ENCODE measurements at regions not wholly inside any gene's neighbourhood (a gene's known extent, or its start where the extent isn't known, plus 50 kb on each side); places are given as distances from the start of the nearest gene placed in this dataset.

GRCh38 chr2:46839045-46839444 is 76.6 kb downstream of the MCFD2 start:
- peaks cover 3% of the 10 kb centered on the region for H3K27me3 ChIP-seq (ENCODE audit: insufficient read depth, low read length, poor library complexity)
- no peak overlapping the region for H3K9ac ChIP-seq (ENCODE audit: low read depth, low read length)
- no peaks in the 10 kb centered on the region for H4K20me1 ChIP-seq (ENCODE audit: insufficient read depth, low read length)
- no peak overlapping the region for H3K4me3 ChIP-seq (ENCODE audit: low read depth in 1 of 2, low read length in 2 of 2)
- H3K9me3 ChIP-seq (ENCODE audit: insufficient read depth, low read length, severe bottlenecking): no peaks in the 10 kb centered on the region
- TF ChIP-seq CTCF (IDR thresholded peaks at IDR 0.05; ENCODE audit: borderline replicate concordance, extremely low read depth, low read length, poor library complexity, severe bottlenecking) (no peak), EZH2 (IDR thresholded peaks at IDR 0.05; ENCODE audit: borderline replicate concordance, low read depth, low read length, severe bottlenecking) (no peak)
- H2AFZ ChIP-seq (ENCODE audit: low read depth, low read length): no peak overlapping the region
- H3K79me2 ChIP-seq (ENCODE audit: insufficient read depth, low read length): no peaks in the 10 kb centered on the region
- ATAC-seq (ENCODE audit: insufficient read depth, low read depth) (no peak), DNase-seq (no peak)
- no peaks in the 10 kb centered on the region for H3K4me1 ChIP-seq (ENCODE audit: insufficient read depth, low read length)
- H3K27ac ChIP-seq (ENCODE audit: low read length): no peak overlapping the region
- no peak overlapping the region for H3K4me2 ChIP-seq (ENCODE audit: insufficient read depth, low read length)
- H3K36me3 ChIP-seq (ENCODE audit: insufficient read depth, low read length): no peaks in the 10 kb centered on the region

DNA sequence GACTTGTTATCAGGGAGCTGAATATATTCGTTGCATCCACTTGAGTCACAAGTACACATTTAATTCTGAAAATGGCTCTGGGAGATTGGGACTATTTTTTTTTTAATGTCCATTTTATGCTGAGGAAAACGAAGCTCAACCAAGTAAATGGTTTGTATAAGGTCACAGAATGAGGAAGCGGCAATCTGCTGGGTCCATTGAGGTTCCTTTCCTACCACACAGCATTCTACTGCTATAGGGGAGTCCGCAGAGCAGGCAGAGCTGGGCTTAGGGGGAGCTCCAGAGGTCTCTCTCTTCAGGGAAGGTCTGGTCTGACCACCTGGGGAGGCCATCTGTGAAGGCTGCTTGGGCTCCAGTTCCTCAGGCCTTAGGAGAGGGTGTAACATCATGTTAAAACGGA is 77.9 kb downstream of the MCFD2 start:
- H3K79me2 ChIP-seq (ENCODE audit: insufficient read depth, low read length): no peaks in the 10 kb centered on the region
- H3K4me2 ChIP-seq (ENCODE audit: insufficient read depth, low read length): no peak overlapping the region
- H2AFZ ChIP-seq (ENCODE audit: low read depth, low read length): no peak overlapping the region
- H3K4me1 ChIP-seq (ENCODE audit: insufficient read depth, low read length): no peaks in the 10 kb centered on the region
- H4K20me1 ChIP-seq (ENCODE audit: insufficient read depth, low read length): no peaks in the 10 kb centered on the region
- H3K27me3 ChIP-seq (ENCODE audit: insufficient read depth, low read length, poor library complexity): peaks cover 3% of the 10 kb centered on the region
- TF ChIP-seq CTCF (IDR thresholded peaks at IDR 0.05; ENCODE audit: borderline replicate concordance, extremely low read depth, low read length, poor library complexity, severe bottlenecking) (no peak), EZH2 (IDR thresholded peaks at IDR 0.05; ENCODE audit: borderline replicate concordance, low read depth, low read length, severe bottlenecking) (no peak)
- H3K9ac ChIP-seq (ENCODE audit: low read depth, low read length): no peak overlapping the region
- H3K4me3 ChIP-seq (ENCODE audit: low read depth in 1 of 2, low read length in 2 of 2): no peak overlapping the region
- ATAC-seq (ENCODE audit: insufficient read depth, low read depth) (no peak), DNase-seq (no peak)
- H3K9me3 ChIP-seq (ENCODE audit: insufficient read depth, low read length, severe bottlenecking): no peaks in the 10 kb centered on the region
- H3K36me3 ChIP-seq (ENCODE audit: insufficient read depth, low read length): no peaks in the 10 kb centered on the region
- no peak overlapping the region for H3K27ac ChIP-seq (ENCODE audit: low read length)

GRCh38 chr2:46837112-46837454 is 78.5 kb downstream of the MCFD2 start:
- no peak for ATAC-seq (ENCODE audit: insufficient read depth, low read depth)
- Histone ChIP-seq H3K79me2 (ENCODE audit: insufficient read depth, low read length) (no peaks in the 10 kb centered on the region), H4K20me1 (ENCODE audit: insufficient read depth, low read length) (no peaks in the 10 kb centered on the region), H3K27me3 (ENCODE audit: insufficient read depth, low read length, poor library complexity) (peaks cover 4% of the 10 kb centered on the region), H3K27ac (ENCODE audit: low read length) (no peak overlapping the region), H3K4me3 (ENCODE audit: low read depth in 1 of 2, low read length in 2 of 2) (no peak overlapping the region), H3K36me3 (ENCODE audit: insufficient read depth, low read length) (no peaks in the 10 kb centered on the region), H3K9ac (ENCODE audit: low read depth, low read length) (no peak overlapping the region), H3K9me3 (ENCODE audit: insufficient read depth, low read length, severe bottlenecking) (no peaks in the 10 kb centered on the region), H3K4me2 (ENCODE audit: insufficient read depth, low read length) (no peak overlapping the region), H3K4me1 (ENCODE audit: insufficient read depth, low read length) (no peaks in the 10 kb centered on the region), H2AFZ (ENCODE audit: low read depth, low read length) (no peak overlapping the region)
- TF ChIP-seq EZH2 (IDR thresholded peaks at IDR 0.05; ENCODE audit: borderline replicate concordance, low read depth, low read length, severe bottlenecking): no peak
- no peak for TF ChIP-seq CTCF (IDR thresholded peaks at IDR 0.05; ENCODE audit: borderline replicate concordance, extremely low read depth, low read length, poor library complexity, severe bottlenecking)
- no peak for DNase-seq

Measured in DND-41 (cell line).